IPS-NIHi7 (cell line): ENCODE measurements at regions not wholly inside any gene's neighbourhood (a gene's known extent, or its start where the extent isn't known, plus 50 kb on each side); places are given as distances from the start of the nearest gene placed in this dataset.
"Not testable (repeated sequence)": the region's sequence is repeated elsewhere in the genome, so short reads cannot be mapped to it uniquely, and the experiment has no call there.

ENCODE experiments used
- DNase-seq: peaks from one replicate; pipeline ENCODE4 v3.0.0; 2012; ENCODE audit warnings: mixed read lengths; ENCODE audit errors: extremely low spot score

DNA sequence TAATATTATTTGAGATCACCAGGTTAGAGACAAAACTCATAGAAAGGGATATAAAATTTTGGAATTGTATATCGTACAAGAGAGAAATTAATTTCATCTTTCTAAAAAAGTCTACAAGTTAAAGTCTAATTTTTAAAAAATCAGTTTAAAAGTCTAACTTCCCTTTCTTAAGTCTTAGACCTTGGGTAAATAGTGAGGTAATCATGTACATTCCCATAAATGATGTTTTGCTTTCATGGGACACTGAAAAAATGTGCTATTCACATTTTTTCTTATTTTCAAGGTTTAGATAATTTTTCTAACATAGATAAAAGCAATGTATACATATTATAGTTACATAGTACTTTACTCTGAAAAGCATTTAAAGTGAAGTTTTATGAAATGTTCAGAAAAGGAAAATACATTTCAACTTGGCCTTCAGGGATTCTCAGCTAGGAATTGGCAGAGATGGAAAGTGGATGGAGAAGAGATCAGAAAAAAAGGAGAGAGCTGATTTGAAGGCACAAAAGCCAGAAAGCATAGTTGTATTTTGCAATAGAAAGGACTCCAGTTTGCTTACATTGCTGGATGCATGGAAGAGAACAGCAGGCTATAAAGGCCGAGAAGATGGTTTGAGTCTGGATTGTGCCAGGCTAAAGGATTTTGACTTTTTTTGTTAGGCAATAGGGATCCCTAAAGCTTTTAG is 194.0 kb downstream of the CASP12 start:
- no peak for DNase-seq

DNA sequence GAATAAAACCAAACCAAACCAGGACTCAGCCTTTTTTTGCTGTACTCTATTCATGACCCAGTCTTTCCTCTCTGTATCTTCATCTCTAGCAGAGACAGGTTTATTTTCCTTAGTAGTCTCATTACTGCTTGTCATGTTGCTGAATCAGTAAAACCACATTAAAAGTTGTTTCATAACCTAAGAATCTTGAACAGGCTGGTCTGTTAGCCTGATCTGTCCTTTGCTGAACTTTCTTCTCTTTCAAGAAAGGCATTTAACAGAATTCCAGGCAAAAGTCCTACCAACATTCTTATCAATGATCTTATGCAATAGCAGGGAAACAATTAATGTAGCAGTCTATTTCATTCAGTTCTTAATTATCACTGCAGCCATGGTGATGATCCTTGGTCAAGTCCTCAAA is 197.7 kb downstream of the CASP12 start:
- DNase-seq = no peak

DNA sequence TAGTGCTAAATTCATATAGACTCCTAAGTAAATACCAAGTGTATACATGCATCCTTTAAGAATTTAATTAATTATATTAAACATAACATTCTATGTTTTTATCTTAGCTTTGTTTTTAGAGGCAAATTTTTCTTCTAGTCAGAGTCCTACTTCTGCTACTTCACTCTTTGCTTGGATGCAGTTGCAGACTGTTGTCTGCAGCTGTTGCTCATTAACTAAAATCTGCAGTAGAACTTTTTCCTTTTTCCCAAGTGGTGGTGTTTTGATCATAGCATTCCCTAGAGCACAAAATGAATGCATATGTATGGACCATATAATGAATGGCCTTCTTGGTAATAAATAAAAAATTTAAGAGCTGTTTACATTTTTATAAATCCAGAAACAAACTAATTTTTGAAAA is 198.3 kb downstream of the CASP12 start:
- DNase-seq = no peak

DNA sequence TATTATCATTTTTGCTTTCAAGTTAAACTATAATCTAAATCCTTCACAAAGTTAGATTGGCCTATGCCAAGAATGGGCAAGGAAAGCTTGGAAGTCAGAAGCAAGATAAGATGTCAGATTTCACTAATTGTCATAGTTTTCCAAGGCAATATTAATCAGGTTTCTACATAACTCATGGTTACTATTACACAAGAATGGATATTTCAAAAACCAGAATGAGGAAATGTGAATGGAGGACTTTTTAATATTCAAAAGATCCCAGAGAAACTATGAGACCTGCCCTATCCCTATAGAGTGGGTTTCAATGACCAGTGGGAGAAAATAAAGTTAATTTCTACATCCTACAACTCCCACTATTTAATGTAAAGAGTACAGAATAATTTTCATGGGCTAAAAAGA is 203.2 kb downstream of the CASP12 start:
- DNase-seq = no peak

DNA sequence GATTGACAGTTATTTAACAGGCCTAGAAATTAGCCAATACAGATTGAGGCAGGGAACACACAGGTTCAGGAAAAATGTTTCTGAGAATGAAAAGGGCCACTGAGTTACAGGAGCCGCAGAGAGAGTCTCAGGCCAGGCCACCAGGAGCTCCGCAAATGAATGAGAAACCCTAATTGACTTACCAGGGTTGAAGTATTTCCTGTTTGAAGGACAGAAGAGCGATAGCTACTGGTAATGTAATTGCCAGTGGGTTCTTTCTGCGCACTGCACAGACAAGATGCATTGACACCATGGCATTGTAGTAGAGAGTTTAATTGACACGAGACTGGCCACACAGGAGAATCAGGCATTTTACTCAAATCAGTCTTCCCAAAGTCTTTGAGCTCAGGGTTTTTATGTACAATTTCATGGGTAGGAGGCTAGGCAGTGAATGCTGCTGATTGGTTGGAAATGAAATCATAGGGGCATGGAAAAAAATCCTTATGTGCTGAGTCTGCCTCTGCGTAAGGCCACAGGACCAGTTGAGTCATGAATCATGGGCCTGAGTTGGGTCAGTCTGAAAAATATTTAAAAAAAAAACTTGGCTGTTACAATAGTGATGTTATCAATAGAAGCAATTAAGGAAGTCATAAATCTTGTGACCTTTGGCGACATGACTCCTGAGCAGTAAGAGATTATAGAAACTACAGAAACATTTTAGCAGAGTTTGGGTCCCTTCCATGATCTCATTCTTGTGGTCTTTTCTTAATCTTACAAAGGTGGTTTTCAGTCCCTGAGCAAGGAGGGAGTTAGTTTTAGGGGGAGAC is 203.8 kb downstream of the CASP12 start:
- no peak for DNase-seq

DNA sequence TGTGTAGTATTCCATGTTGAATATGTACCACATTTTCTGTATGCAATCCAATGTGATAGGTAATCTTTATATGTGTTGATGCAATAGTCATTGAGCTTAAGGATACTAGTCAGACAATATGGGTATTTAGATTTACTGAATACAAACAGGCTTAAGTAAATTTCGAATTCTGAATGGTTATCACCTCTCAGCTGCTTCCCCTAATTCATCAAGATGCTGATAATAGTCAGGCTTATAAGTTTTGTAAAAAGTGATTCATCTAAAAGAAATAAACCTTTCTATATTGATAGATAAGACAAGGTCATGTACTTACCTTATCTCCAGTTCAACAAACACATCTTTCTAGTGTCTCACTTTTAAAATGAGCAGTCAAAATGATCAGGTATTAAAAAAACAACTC is 205.5 kb downstream of the CASP12 start:
- DNase-seq = no peak

DNA sequence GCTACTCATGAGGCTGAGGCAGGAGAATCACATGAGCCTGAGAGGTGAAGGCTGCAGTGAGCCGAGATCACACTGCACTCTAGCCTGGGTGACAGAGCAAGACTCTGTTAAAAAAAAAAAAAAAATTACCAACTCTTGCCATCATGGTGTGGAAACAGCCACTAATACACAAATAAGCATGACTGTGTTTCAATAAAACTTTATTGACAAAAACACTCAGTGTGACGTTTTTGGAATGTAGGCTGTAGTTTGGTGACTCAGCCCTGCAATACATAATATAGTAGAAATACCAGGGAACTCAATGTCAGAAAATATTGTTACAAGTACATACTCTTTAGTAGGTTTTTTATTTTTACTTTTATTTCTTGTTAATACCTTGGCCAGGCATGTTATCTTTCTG is 207.1 kb downstream of the CASP12 start:
- DNase-seq = no peak

DNA sequence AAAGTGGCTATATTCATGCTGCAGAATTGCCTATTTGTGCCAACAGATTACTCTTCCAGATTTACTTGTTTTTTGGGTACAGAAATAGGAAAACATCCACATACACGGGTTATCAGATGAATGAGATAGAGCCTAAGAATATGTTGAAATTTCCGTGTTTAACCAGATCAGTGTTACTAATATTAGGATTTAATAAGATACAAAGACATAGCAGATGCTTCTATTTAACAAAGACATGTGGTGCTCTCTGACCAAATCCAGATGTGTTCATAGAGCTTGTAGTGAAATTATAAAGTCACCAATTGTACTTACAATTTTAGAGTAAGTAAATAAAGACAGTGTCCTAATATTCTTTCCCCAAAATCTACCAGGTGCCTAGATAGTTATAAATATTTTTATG is 208.0 kb downstream of the CASP12 start:
- no peak for DNase-seq

DNA sequence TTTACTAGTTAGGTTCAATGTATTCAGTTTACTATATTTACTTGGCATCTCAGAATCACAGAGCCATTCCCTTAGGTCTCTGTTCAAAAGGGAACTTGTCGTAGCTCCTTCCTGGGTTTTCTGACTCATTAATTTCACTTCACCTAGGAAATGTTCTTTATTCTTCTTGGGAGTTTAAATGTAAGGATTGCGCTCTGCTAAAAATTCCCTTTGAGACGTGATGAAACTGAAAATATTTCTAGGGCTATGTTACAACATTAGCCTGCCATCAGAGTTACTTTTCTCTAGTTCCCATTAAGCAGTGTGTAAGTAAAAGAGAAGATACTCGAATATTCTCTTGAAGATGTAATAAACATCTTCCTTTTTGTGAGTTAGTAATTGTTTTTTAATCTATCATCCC is 209.5 kb downstream of the CASP12 start:
- no peak for DNase-seq

DNA sequence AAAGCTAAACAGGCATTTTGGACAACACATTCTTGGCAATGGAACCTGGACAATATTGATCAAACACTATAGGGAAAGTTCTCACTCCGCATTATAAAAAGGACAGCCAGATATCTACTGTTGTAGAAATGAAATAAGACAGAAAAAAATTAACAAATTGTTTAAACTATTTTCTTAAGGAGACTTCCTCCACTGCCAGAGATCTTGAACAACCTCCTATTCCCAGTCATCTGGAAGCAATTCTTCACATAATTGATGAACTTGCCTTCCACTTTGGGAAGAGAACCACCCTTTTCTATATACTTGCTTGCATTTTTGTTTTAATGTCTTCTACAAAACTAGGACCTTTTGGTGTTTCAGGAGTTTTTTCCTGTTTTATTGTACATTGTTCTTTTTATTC is 216.1 kb downstream of the CASP12 start:
- DNase-seq = no peak

DNA sequence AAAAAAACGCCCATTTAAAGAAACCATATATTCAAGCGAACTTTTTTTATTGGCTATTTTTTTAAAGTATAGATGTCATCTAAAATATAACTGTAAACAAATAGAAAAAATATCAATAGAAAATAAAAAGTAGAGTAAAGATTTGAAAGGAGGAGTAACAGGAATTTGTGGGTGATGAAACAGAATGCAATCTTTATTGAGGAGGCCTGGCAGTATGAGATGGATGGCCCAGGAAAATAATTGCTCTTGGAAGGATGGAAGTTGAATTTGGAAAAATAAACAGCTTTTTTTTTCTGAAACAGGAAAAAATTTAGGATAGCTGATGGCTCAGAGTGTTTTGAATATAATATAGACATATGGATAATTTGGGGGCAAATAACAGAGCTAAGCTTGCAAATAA is 219.0 kb downstream of the CASP12 start:
- DNase-seq = no peak

DNA sequence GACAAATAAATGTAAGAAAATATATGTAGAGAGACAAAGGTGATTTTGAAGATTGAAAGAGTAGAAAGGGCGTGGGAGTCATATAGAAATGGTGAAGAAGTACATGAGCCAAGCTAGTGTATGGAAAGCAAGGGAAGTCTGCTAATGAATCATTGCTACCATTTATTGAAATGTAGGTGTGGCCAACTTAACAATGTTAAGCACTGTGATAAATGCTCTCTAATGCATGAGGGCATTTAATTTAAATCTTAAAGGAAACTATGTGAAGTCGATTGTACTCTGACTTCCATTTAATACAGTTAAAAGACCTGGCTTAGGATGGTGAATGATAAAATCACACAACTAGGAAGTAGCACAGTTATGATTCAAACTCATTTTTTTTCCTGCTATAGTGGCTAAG is 219.9 kb downstream of the CASP12 start:
- DNase-seq = no peak

DNA sequence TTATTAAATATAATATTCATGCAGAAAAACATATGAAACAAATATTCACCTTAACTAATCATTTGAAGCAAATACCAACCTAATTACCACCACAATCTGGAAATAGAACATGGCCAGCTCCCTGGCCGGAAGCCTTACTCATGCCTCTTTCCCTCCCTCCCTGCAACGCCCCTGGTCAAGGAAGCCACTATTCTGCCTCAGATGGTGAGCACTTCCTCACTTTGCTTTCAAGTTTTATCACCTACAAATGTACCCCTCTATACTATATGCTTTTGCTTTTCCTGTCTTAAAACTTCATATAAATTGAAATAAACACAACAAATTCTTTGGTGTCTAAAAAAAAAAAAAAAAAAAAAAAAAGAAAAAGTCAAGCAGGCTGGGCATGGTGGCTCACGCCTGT is 221.2 kb downstream of the CASP12 start:
- not testable (repeated sequence) for DNase-seq

DNA sequence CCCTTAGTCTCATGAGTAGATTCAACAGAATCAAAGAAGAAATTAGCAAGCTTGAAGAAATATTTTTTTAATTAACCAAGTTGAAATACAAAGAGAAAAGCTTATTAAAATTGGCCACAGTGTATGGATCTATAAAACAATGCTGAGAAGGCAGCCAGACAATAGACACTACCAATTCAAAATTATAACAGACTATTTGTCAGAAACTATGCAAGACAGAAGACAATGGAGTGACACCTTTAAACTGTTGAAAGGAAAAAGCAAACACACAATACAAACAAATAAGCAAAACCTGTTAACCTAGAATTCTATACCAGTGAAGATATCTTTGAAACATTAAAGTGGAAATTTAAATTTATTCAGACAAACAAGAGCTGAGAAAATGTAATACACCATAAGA is 225.4 kb downstream of the CASP12 start:
- no peak for DNase-seq

DNA sequence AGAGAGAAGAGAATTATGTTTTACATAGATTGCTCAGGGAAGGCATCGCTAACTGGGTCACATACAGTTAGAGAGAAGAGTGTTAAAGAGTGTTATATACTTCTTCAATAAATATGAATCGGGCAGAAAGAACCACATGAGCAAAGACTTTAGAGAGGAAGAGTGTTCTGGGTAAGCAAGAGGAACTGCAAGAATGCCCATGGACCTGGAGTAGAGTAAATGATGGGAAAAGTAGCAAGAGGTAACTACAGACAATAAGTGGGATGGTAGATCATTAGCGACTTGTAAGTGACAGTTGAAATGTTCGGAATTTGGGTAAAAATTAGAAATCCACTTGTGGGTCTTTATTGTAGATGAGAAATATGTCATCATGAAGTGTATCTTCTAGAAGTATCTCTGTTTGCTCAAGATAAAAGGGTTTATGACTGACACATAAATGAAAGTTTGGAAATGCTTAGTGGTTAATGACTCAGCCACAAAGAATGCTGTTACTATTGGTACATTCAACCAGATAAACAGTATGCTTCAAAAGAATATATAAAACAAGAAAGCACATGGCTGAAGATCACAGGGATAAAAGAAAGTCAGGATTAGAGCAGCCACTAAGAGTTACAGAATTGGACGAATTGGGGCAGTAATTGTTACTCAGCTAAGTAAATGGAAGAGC is 229.3 kb downstream of the CASP12 start:
- no peak for DNase-seq

DNA sequence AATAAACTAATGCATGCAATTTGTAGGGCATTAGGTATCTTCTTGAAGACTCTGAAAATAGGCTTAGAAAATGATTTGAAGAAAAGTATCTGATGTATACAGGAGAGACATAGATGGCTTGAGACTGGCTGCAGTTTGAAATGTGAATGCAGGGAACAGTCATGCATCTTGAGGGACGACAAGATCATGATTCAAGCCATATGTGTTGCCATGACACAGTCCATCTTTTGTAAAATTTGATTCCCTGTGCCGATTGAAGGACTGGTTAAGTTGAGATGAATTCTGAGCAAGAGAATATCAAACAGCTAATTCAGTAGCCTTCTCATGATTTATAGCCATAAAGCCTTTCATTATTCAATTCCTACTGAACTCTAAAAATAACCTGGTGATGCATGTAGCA is 231.6 kb downstream of the CASP12 start:
- DNase-seq = no peak

DNA sequence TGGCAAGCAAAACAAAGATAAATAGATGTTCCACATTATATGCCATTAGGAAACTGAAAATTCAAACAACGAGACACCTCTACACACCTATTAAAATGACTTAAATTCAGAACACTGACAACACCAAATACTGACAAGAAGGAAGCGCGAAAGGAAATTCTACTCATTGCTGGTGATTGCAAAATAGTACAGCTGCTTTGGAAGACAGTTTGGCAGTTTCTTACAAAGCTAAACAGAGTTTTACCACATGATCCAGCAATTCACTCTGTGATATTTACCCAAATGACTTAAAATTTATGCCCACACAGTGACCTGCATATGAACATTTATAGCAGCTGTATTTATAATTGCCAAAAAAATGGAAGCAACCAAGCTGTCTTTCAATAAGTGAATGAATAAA is 232.6 kb downstream of the CASP12 start:
- DNase-seq = no peak

DNA sequence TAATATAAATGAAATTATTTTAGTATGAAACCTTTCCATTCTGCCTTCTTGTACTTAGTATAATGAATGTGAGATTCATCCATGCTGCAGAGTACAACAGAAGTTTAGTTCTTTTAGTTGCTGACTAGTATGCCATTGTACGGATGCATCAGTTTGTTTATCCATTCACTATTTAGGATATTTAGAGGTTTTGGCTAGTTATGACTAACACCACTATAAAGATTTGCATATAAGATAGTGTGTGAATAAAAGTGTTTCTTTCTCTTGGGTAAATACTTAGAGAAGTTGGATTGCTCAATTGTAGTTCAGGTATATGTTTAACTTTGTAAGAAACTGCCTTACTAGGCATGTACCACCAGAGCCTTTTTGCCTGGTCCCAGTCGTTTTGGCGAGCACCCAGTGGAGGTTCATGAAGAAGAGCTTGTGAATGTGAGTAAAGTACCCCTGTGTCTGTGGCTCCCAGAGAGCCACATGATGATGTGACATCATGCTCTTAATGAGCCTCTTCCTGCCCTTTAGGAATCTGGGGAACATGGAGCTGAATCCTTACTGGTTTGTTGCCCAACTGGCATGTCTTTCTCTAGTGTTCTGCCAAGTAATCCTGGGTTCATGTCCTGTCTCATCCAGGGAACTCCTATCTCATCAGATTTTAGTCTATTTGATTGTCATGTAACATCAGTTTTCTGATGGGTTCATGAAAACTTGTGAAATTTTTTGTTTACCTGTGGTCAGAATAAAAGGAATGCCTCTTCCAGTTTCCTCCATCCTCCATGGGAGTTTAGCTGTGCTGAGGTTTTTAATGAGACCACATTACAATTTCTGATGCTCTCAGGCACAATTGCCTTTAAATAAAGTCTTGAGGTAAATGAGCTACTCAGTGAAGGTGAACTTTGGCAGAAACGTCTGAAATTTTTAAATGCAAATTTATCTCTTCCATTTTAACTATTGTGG is 234.8 kb downstream of the CASP12 start:
- no peak for DNase-seq

DNA sequence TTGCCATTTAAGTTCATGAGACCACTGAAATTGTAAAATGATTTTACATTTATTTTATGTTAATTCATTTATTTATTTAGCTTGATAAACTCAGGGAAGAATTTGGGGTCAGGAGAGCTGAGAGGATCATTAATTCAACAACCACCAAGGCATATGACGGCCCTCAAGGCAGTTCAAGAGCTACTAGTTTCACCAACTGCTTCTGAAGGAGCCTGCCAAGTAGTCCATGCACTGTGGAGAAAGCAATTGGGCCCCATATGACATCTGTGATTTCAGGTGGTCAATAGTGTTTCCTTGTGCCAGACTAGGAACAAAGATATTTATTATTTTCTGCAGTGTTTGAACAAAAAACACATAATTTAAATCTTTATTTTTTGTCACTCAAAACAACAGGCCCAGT is 236.4 kb downstream of the CASP12 start:
- DNase-seq = no peak

DNA sequence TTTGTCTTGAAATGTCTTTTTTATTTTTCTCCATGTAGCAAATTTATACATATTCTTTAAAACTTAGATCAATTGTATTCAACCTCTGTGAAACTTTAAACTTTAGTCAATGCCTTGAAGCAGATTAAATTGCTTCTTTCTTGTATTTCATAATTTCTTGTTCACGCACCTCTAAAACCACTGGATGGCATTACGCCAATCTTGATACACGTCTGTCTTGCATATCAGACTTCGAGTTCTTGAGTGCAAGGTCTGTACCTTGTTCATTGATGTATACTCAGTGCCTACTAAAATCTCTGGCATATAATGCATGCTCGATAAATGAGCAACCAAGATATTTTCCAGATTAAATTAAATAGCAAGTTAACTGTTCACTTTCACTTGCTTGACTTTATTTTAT is 236.8 kb downstream of the CASP12 start:
- no peak for DNase-seq

DNA sequence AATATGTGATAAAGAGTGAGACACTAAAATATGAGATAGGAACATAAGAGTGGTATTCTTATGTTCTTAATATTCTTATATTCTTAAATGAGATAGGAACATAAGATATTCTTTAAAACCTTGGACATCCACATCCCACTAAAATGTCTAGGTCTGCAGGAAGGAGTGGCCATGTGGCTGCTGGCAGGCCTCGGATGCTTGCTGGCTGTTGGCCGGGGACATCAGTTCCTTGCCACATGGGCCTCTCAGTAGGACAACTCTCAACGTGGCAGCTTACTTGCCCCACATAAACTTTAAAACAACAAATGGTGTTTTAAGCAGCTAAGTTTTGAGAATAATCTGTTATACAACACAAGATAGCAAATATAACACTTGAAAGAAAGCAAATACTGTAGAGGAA is 240.1 kb downstream of the CASP12 start:
- no peak for DNase-seq

DNA sequence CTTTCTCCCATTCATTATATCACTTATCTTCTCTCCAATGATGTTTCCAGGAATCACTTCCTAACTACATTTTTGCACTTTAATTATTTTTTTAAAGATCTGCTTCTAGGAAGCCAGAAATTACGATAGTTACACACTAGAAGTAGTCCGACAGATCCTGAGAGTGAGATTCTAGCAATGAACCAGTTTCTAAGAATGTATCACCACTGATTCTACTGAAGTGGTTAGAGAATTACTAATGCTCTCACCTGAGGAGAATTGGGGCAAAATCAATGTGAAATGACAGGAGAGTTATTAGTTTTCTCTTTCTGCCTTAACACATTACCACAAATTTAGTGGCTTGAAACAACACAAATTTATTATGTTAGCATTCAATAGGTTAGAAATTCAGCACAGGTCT is 241.2 kb downstream of the CASP12 start:
- no peak for DNase-seq
